ENCODE measurements at regions not wholly inside any gene's neighbourhood (a gene's known extent, or its start where the extent isn't known, plus 50 kb on each side); places are given as distances from the start of the nearest gene placed in this dataset.

GRCh38 chr3:8266730-8267131 is 234.9 kb upstream of the LMCD1 start:
- TF ChIP-seq CTCF (conservative IDR thresholded peaks at IDR 0.05; ENCODE audit: low read depth, low read length): no peak
- TF ChIP-seq EZH2 (IDR thresholded peaks at IDR 0.05; ENCODE audit: borderline replicate concordance, low read depth, low read length, poor library complexity, severe bottlenecking): no peak

Measured in A673 (cell line).